GM19438 (cell line): ENCODE measurements at regions not wholly inside any gene's neighbourhood (a gene's known extent, or its start where the extent isn't known, plus 50 kb on each side); places are given as distances from the start of the nearest gene placed in this dataset.

Experiments
- ATAC-seq: cut with Tn5 transposase; IDR thresholded peaks from one replicate; pipeline ENCODE4 v1.9.1; 2021; ENCODE audit warnings: low read depth; ENCODE audit not compliant: unreplicated experiment

- ATAC-seq = no peak
These were observed 217.4 kb upstream of the SMIM21 start for GRCh38 chr18:75644871-75645270.

GRCh38 chr18:75643083-75643482 lies 215.6 kb upstream of the SMIM21 start:
- ATAC-seq = no peak

- ATAC-seq = no peak
These were observed 211.9 kb upstream of the SMIM21 start for GRCh38 chr18:75639472-75639831.

DNA sequence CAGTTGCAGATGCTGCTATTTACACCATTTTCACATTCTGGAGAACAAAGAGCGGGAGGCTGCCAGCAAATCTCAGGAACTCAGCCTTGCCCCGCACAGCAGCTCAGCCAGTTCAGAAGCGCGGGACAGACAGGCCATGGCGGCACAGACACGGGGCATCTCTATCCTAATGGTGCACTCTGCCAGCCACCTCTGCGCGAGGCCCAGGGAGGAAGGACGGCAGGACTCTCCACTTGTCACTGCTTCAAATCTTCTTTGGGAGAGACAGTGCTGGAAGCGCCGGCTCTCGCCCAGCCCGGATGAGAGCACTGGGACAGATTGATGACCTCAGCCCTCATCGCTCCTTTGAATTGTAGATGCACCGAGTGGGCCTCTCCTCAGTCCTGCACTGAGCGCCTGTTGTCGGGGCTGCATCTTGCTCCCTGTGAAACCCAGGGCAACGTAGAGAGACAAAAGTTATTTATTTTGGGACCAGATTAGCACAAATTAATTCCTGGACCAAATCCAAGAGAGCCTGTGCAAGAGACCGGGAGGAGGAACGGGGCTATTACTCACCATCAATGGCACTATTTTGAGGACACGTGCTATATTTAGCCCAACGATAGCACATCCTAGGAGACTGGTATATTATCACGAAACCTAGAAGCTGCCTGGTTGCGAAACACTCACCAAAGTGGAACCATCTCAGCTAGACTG lies 211.4 kb upstream of the SMIM21 start:
- ATAC-seq = no peak

DNA sequence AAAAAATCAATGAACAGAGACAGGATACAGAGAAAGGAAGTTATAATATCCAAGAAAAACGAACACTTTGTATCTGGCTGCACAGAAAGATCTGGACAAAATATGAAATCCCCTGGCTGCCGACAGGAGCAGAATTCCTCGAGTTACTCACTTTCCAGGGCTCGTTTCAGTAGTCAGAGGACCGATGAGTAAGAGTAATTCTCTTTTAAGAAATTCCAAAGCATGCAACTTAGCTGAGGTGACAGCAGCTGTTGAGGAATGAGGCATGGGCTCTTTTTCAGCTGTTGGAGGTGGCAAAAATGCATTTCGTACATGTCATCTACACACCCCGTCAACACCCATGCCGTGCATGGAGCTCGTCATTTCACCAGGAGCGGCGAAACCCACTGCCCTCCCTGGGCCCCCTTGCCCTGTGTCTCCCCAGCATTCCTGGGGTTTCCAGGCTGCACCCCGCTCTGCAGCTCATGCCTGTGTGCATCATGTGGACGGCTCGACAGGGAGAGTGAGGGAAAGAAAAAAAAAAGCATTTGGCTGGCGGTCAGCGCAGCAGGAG lies 210.8 kb upstream of the SMIM21 start:
- no peak for ATAC-seq

DNA sequence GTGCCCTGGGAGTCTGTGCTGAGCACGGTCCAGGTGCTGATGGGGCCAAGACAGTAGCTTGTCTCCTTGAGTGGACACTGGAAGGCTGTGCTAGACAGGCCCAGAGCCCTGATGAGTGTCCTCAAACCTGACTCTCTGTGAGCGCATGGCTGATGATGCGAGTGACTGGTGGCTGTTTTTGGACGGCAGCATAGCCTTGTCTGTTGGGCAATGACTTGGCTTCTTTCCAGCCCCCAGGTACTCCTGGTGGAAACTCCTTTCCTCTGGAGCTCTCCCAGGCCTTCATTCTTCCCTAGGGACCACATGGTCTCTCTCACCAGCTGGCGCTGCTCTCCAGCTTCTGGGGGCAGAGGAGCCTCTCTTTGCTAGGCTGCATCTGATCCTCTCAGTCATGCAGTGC lies 207.6 kb upstream of the SMIM21 start:
- ATAC-seq = no peak

GRCh38 chr18:75625966-75626365 lies 198.5 kb upstream of the SMIM21 start:
- no peak for ATAC-seq

GRCh38 chr18:75624869-75625268 lies 197.4 kb upstream of the SMIM21 start:
- no peak for ATAC-seq

DNA sequence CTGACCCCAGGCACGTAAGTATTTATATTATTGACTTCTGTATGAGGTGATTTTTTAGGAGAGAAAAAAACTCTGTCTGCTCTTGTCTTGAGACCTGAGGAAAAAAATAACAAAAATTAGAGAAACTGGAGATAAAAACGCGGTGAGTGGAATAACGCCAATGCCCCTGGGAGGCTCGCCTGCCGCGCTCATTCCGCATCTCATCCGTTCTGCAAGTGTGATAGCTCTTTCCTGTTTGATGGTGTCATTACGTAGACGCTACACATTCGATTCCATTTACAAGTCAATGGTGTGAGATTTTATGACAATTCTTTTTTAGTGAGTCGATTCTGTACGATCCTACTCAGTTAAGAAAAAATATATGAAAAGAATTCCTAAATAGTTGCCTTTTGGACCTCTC lies 194.3 kb upstream of the SMIM21 start:
- no peak for ATAC-seq

- no peak for ATAC-seq
These were observed 190.6 kb upstream of the SMIM21 start for GRCh38 chr18:75618146-75618545.

GRCh38 chr18:75612456-75612855 lies 185.0 kb upstream of the SMIM21 start:
- no peak for ATAC-seq

DNA sequence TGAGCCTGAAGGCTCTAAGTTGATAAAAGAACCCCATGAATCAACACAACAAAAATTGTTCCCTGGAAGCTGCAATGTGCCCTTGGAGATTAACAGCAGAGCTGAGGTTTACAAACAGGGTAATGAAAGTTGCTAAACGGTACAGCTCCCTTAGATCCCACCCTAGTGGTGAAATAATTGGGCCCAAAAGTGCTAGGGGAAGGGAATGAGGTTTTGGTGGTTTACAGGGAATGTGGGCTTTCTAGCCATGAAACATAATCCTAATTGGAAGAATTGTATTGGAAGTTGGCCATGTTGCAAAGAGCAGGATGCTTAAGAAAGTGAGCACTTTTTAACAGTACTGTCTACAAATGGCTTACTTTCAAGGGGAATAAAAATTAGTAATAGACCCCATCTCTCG lies 180.2 kb upstream of the SMIM21 start:
- no peak for ATAC-seq

GRCh38 chr18:75592527-75592926 lies 165.0 kb upstream of the SMIM21 start:
- no peak for ATAC-seq

GRCh38 chr18:75588412-75588811 lies 160.9 kb upstream of the SMIM21 start:
- no peak for ATAC-seq

DNA sequence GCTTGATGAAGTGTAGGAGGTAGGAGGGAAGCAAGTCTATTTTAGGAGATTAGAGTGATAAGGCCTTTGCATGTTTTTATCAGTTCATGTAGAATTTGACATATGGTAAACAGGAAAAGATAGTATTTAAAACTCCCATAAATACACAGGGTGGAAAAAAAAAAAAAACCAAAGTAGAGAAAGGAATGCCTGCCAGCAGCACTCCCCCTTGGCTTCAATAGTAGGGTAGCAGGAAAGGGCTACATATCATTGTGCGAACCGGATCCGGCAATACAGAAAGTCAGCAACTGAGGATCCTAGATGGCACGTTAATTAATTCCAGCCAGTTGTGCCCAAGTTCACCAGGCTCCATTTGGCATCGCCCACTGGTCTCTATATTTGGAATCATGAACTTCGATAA lies 159.6 kb upstream of the SMIM21 start:
- no peak for ATAC-seq

DNA sequence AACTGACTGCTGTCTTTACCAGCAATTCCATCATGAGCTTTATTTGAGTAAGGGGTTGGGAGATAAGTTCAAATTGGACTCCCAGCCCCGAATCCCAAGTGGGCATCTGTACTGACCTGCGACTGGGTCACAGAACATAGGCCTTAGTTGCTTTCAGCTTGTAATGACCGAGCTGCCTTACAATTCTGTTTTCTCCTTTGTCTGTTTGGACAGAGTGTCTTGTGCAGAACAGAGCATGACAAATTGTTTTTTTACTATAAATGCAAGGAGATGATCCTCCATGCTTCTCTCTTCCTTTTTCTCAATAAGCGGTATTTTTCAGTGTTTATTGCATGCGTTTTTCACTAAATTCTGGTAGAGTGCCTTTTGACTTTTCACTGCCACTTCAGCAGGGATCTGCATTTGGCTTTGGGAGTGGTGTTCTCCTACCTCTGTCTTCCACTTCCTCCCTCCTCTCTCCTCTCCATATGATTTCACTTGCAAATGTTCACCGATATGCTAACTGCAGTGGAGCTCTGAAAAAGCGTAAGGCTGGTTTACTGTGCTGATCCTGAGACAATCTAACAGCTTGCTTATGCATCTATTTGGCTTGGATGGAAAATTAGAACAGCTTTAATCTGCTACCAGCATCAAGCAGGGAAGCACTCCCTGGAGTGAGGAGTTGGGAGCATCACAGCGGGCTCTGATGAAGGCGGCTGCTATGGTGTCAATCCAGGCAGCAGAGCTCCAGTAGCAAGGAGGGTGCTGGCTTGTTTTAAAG lies 158.8 kb upstream of the SMIM21 start:
- ATAC-seq = no peak

GRCh38 chr18:75582940-75583339 lies 155.4 kb upstream of the SMIM21 start:
- no peak for ATAC-seq

- ATAC-seq = no peak
These were observed 154.9 kb upstream of the SMIM21 start for GRCh38 chr18:75582406-75582821.

DNA sequence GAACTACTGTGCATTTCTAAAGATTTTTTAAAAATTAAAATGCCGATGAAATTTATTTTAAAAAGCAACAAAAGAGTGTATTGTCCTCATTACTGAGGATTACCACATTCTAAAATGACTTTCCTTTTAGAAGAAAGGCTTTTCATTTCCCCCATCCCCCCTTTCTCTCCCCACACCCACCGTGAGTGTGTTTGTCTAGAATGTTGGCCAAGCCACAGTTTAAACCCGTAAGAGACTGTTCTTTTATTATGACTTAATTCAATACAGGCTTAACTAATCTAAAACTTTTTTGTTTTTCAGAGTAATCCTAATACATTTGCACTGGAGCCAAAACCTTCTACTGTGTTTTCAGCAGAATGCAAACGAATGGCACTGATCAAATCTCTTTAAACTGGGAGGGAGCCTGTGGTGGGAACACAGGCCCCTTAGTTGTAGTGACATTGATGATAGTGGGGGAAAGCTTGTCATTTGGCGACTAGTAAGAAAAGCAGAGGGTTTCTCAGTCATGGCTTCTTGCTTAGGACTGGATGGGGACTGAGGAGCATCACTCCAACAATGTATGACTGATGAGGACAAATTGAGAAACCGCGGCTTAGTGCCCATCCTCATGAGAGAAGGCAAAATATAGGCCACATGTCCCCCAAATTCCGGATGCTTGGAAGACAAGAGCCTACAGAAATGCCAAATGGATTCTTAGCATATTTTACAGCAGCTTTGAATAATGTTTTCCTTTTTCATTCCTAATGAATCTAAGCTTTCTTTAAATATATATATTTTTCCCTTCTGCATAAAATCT lies 154.0 kb upstream of the SMIM21 start:
- ATAC-seq = no peak

DNA sequence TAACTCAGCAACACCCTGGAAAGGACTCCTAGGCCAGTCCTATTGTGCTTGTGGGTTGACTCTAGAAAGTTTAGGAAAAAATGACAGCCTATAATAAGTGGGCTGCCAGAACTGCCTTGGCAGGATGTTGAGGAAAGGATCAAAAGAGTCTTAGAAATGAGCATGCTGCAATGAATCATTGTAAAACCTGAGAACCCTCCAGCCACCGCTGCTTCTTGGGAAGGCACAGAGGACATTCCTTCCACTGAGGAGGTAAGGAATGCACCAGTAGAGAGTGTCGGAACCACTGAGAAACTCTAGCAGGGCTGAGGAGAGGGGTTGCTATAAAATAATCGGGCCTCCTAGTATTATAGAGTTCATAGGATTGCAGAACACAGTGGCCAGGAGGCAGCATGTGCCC lies 146.7 kb upstream of the SMIM21 start:
- ATAC-seq = no peak

DNA sequence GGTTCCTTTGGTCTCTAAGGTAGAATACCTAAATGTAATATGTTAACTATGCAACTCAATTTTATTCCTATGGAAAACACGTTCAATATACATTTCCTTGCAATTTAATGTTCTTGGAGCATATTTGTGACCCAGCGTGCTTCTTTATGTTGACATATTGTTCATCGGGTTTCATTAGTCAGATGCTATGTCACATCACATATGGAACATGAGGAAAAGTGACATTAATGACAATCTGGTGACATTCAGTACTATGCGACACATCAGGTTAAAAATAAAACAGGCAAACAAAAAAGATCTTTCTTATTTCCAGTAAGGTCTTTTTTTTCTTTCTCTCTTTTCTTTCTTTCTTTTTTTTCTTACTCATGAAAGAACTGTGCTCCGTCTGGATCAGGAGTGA lies 135.6 kb upstream of the SMIM21 start:
- ATAC-seq = no peak
